Upper lobe of right lung (tissue), 1 donor: ENCODE measurements at regions not wholly inside any gene's neighbourhood (a gene's known extent, or its start where the extent isn't known, plus 50 kb on each side); places are given as distances from the start of the nearest gene placed in this dataset.

Source experiments
- ATAC-seq: fragments of 200-7000 bp; cut with Tn5 transposase; one replicate; pipeline ENCODE4 v1.9.1; 2020; ENCODE audit warnings: mild to moderate bottlenecking, moderate library complexity
- DNase-seq: peaks from one replicate; pipeline ENCODE4 v3.0.0-alpha.2; 2020
- H3K27ac ChIP-seq: fragments of 200-600 bp; one replicate; pipeline ENCODE4 v1.8.0; 2022
- H3K27me3 ChIP-seq: fragments of 200-600 bp; one replicate; pipeline ENCODE4 v1.8.0; 2022; ENCODE audit warnings: mild to moderate bottlenecking
- H3K36me3 ChIP-seq: fragments of 200-600 bp; one replicate; pipeline ENCODE4 v1.8.0; 2022
- H3K4me1 ChIP-seq: fragments of 200-600 bp; one replicate; pipeline ENCODE4 v1.8.0; 2022
- H3K4me3 ChIP-seq: fragments of 200-600 bp; one replicate; pipeline ENCODE4 v1.8.0; 2022; ENCODE audit warnings: mild to moderate bottlenecking
- H3K9me3 ChIP-seq: fragments of 200-600 bp; one replicate; pipeline ENCODE4 v1.8.0; 2022
- CTCF ChIP-seq: fragments of 200-600 bp; IDR thresholded peaks from one replicate; pipeline ENCODE4 v1.8.0; 2022; ENCODE audit warnings: antibody characterized with exemption
- intact Hi-C: fragments of 100-400 bp; cut with DNase I; formaldehyde crosslinking; loops from one replicate; pipeline ENCODE4 v1.11.0; 2022
- donor health status: DM: no; HTN: yes; CAD: no; lungs with severe emphysema.

GRCh38 chr15:47384776-47385175 is 332.5 kb upstream of the SEMA6D start:
- Histone ChIP-seq H3K27ac (no peak overlapping the region), H3K36me3 (no peaks in the 10 kb centered on the region), H3K27me3 (no peaks in the 10 kb centered on the region), H3K4me1 (no peaks in the 10 kb centered on the region), H3K9me3 (no peaks in the 10 kb centered on the region), H3K4me3 (no peak overlapping the region)
- TF ChIP-seq CTCF, result no peak
- ATAC-seq, result no peak
- intact Hi-C loops, result no loop called here
- DNase-seq, result no peak

GRCh38 chr15:47386459-47386858 is 330.8 kb upstream of the SEMA6D start:
- Histone ChIP-seq H3K4me1 (no peaks in the 10 kb centered on the region), H3K9me3 (no peaks in the 10 kb centered on the region), H3K4me3 (no peak overlapping the region), H3K27me3 (no peaks in the 10 kb centered on the region), H3K27ac (no peak overlapping the region), H3K36me3 (no peaks in the 10 kb centered on the region)
- ATAC-seq (no peak), DNase-seq (no peak)
- TF ChIP-seq CTCF, result no peak
- intact Hi-C loops, result no loop called here

- Histone ChIP-seq H3K4me3 (no peak overlapping the region), H3K36me3 (no peaks in the 10 kb centered on the region), H3K27ac (no peak overlapping the region), H3K27me3 (no peaks in the 10 kb centered on the region), H3K4me1 (no peaks in the 10 kb centered on the region), H3K9me3 (no peaks in the 10 kb centered on the region)
- DNase-seq, result no peak
- ATAC-seq, result no peak
- TF ChIP-seq CTCF, result no peak
- intact Hi-C loops, result no loop called here
Measured at GRCh38 chr15:47388299-47388698, 329.0 kb upstream of the SEMA6D start.

- no peaks in the 10 kb centered on the region for H3K27me3 ChIP-seq
- intact Hi-C loops, result no loop called here
- H3K27ac ChIP-seq, result no peak overlapping the region
- TF ChIP-seq CTCF, result no peak
- H3K36me3 ChIP-seq, result no peaks in the 10 kb centered on the region
- ATAC-seq, result peak; percentile 16
- H3K4me1 ChIP-seq, result no peaks in the 10 kb centered on the region
- no peak for DNase-seq
- no peak overlapping the region for H3K4me3 ChIP-seq
- H3K9me3 ChIP-seq, result no peaks in the 10 kb centered on the region
Measured at GRCh38 chr15:47390208-47390765, 327.0 kb upstream of the SEMA6D start.

GRCh38 chr15:47394286-47394809 is 323.0 kb upstream of the SEMA6D start:
- no peaks in the 10 kb centered on the region for H3K27me3 ChIP-seq
- H3K4me1 ChIP-seq, result peaks cover 3% of the 10 kb centered on the region
- H3K4me3 ChIP-seq, result no peak overlapping the region
- intact Hi-C loops, result no loop called here
- H3K27ac ChIP-seq, result no peak overlapping the region
- ATAC-seq (no peak), DNase-seq (no peak)
- no peaks in the 10 kb centered on the region for H3K36me3 ChIP-seq
- TF ChIP-seq CTCF, result no peak
- no peaks in the 10 kb centered on the region for H3K9me3 ChIP-seq

GRCh38 chr15:47395076-47395475 is 322.2 kb upstream of the SEMA6D start:
- intact Hi-C loops, result no loop called here
- Histone ChIP-seq H3K27ac (no peak overlapping the region), H3K4me1 (peaks cover 3% of the 10 kb centered on the region), H3K27me3 (no peaks in the 10 kb centered on the region), H3K4me3 (no peak overlapping the region), H3K36me3 (no peaks in the 10 kb centered on the region), H3K9me3 (no peaks in the 10 kb centered on the region)
- TF ChIP-seq CTCF, result no peak
- no peak for DNase-seq
- ATAC-seq, result no peak
